ENCODE measurements at regions not wholly inside any gene's neighbourhood (a gene's known extent, or its start where the extent isn't known, plus 50 kb on each side); places are given as distances from the start of the nearest gene placed in this dataset.

DNA sequence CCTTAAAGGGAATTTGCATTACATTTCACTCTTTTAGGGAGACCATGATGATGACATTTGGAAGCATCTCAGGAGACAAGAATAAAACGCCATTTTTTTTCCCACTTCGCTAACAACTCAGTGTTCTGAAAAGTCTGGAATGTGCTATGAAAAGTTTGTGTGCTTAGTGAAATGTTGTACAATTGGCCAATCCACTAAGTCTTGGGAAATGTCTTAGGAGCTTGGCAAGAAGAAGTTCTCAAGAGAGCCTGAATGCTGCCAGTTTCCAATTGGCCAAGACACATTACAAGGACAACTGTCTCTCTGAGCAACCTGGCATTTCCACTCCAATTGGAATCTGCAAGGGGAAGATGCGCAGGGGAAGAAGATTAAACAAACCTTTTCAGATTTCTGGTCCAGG is 401.8 kb downstream of the RWDD3 start:
- TF ChIP-seq CTCF (IDR thresholded peaks at IDR 0.05; ENCODE audit: insufficient read depth, low read length, poor library complexity, severe bottlenecking): no peak
- no peak for TF ChIP-seq EZH2phosphoT487 (conservative IDR thresholded peaks at IDR 0.05; ENCODE audit: low read length)
